ENCODE measurements at regions not wholly inside any gene's neighbourhood (a gene's known extent, or its start where the extent isn't known, plus 50 kb on each side); places are given as distances from the start of the nearest gene placed in this dataset.
"Not testable (repeated sequence)": the region's sequence is repeated elsewhere in the genome, so short reads cannot be mapped to it uniquely, and the experiment has no call there.

DNA sequence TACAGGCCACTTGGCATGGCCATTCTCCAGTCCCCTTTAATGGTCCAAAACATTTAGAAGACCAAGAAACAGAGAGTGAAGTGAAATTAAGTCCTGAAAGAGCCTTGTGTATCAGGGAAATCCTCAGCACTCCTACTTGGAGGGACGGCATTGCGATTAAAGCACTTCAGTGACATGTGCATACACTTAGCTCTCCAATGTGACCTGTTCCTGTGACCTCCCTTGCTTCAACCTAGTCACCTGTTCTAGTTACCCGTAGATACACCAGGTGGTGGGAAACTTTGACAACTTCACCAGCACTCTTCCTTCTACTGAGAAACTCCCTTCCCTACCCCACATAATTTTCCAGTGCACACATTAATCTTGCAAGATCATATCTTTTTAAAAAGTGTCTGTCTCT lies 785.3 kb downstream of the TTLL7 start:
- not testable (repeated sequence) for DNase-seq

DNA sequence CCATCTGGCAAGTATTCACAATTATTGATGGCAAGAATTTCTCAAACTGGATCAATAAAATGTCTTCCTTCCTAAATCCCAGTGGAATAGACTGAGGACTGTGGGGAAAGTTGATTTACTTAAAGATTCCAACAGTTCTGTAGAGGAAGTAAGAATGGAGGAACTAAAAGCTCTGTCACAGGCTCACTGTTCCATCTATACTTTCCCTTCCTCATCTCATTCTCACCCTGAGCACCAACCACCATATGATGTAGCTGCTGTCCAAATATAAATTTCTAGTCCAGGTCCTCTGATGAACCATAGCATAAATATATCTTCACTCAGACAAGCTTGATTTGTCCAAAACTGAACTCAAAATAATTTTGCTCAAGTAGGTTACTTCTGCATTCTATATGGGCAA lies 786.9 kb downstream of the TTLL7 start:
- DNase-seq, result not testable (repeated sequence)

DNA sequence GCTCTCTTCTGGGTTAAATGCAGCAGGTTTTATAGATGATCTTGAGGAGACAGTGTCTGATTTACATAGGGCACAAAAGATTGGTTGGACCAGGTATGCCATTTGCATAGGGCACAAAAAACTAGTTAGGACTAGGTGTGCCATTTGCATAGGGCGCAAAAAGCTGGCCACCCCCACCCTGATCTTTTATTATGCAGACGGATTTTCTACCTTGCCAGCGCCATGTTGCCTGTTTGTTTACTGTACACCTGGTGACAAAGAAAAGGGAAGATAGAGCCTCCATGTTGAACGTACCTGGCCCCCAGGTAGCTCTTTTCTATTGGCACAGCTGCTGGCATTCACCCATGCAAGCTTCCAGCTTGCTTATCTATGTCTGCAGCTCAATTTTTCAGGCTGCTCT lies 790.4 kb downstream of the TTLL7 start:
- DNase-seq, result not testable (repeated sequence)

DNA sequence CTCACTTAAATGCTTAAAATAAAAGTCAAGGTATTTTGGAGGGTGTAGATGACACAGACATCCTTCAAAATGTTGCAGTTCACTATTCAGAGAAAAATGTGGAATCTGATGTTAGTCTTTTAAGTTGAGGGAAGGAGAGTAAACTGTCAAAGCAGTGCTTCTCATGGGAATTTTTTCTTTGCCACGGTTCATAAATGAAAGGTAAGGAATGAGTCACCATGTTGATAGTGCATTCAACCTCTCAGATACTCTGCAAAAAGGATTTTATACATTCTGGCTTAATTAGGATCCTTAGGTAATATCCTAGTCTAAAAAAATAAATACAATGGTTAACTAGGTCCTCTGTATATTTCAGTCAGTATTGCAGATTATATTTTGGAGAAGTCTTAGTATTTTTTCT lies 804.3 kb downstream of the TTLL7 start:
- DNase-seq, result not testable (repeated sequence)

DNA sequence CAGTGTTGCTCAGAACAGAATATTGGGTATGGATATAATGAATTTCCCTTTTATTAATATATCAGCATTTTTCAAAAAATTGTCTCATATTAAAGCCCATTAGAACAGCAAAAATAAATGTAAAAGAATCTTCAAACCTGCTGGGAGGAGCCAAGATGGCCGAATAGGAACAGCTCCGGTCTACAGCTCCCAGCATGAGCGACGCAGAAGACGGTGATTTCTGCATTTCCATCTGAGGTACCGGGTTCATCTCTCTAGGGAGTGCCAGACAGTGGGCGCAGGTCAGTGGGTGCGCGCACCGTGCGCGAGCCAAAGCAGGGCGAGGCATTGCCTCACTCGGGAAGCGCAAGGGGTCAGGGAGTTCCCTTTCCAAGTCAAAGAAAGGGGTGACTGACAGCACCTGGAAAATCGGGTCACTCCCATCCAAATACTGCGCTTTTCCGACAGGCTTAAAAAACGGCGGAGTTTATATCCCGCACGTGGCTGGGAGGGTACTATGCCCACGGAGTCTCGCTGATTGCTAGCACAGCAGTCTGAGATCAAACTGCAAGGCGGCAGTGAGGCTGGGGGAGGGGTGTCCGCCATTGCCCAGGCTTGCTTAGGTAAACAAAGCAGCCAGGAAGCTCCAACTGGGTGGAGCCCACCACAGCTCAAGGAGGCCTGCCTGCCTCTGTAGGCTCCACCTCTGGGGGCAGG lies 816.8 kb downstream of the TTLL7 start:
- not testable (repeated sequence) for DNase-seq

DNA sequence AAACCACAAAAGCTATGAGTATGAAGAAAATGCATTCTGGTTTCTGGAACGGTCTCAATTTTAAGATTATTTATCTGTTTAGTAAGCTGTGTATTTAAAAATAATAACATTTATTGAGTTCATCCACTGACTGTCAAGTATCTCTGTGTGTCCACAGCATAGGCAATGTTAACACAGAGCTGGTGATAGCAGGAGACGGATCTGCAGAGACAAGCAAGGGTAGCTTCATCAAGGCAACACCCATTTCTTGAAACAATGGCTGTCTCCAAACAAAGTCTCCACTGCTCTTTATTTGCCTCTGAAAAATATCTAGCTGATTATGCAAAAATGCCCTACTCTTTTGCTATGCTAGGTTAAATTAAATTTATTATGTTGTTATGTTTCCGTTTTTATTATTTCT lies 818.3 kb downstream of the TTLL7 start:
- not testable (repeated sequence) for DNase-seq

DNA sequence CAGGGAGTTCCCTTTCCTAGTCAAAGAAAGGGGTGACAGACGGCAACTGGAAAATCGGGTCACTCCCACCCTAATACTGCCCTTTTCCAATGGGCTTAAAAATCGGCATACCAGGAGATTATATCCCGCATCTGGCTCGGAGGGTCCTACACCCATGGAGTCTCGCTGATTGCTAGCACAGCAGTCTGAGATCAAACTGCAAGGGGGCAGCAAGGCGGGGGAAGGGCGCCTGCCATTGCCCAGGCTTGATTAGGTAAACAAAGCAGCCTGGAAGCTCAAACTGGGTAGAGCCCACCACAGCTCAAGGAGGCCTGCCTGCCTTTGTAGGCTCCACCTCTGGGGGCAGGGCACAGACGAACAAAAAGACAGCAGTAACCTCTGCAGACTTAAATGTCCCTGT lies 831.3 kb downstream of the TTLL7 start:
- DNase-seq, result not testable (repeated sequence)

DNA sequence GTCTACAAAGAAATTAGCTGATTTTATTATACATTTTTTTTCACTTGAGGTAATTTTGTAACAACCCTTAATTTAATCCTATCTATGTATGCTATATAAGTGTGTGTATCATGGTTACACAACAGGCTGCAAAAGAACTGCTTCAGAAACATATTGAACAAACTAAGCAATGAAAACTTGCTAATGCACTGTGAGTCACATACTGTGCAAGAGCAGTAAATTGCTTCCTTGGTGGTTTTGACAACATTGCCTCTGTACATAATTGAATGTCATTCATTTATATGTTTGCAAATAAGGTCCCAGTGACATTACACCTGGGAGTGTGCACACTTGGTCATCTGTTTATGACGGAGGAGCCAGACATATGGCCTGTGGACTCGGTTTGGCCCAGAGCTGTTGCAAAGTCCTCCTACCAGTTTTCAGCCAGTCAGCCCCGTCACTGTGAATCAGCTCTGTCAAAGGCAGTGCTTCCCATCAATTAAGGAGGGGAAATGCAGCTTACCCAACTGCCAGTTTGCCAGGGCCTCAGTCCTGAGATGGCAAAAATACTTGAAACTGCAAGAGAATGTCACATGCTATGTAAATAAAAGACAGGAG lies 835.0 kb downstream of the TTLL7 start:
- DNase-seq, result not testable (repeated sequence)

DNA sequence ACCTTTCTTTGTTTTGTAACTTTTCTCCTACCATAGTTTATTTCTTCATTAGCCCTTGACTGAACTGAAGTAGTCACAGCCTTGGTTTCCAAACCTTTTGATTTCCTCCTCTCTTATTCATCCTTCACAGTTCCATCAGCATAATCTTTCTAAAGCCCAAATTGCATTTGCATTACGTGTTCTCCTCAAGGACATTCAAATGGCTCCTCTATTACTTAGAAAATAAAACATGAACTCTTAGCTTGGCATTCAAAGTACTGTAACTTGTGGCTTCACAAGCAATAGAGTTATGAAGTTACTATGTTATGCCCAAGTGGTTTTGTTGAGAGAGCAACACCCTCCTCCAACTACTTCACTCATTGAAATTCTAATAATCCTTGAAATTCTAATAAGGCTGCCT lies 840.0 kb downstream of the TTLL7 start:
- DNase-seq, result not testable (repeated sequence)

DNA sequence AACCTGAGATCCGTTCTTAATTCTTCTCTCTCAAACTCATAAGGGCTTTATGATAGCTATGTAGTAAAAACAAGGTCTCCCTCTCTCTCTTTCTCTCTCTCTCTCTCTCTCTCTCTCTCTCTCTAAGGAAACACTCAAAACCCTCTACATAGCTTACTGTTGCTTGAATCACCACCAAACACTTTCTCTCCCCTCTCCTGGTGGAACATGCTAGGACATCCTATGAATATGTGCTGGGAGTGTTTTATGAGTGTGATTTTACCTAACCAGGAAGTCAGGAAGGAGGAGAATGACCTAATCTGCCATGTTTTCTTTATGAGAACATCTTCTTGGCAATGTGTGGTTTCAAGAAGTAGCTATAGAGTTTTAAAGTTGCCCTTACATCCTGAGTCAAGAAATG lies 844.6 kb downstream of the TTLL7 start:
- not testable (repeated sequence) for DNase-seq

DNA sequence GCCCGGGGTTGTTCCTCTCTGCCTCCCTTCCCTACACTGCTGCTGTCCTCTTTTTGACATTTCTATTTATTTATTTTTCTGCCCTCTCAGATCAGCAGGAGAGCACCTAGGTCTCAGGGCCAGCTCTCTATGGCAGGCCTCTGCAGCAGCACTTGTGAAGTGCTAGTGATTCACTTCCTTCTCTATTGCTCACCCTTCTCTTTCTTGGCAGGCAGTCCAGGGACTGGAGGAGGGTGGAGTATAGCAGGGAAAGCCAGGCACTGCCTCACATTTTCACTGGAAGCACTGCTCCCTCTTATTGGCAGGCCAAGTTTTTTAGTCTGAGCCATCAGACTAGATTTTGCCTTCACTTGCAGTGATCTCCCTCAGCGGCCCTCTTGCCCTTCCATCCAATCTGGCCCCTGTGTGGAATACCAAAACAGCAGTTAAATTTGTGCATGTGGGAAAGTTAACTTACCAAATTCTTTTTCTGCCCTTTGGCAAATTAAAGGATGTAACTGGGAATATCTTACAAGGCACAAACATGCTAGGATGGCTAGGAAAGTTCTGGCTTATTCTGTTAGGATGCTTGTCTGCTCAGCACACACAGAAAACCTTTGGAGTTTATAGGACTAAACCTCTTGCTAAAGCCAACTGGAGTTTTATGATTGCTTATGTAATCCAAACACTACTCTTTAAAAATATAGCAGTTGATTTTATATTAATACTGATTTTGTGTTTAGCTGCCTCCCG lies 847.6 kb downstream of the TTLL7 start:
- not testable (repeated sequence) for DNase-seq

DNA sequence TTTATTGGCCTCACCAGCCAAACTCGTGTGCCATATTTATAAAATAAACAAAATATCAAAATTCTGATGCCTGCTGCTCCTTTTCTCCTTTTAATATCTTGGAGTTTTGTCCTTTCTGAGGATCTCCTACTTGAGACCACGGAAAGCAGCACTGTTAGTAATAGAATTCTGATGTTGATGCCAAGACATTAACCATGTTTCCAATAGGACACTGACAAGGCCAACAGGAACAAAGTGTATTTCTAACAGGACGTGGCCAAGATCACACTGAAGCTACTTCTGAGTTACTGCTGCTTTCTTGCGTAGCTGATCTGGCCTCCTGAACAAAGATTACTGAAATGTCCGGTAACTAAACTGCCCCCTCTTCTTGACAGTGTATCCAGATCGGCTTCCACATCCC lies 848.5 kb downstream of the TTLL7 start:
- DNase-seq, result not testable (repeated sequence)

DNA sequence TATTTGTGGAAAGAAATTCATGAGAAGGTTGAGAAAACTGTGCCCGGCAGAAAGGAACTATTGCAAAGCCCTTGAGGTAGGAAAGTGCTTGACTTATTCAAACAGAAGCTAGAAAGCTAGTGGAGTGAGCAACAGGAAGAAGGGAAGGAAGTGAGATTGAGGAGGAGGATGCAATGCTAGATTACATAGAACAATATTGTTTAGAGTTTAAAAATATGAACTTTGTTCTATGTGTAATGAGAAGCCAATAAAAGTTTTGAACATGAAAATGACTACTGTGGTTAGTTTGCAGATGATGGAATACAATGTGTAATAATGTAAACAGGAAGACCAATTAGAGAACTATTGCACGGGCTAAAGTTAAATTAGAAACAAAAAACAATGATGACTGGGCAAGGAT lies 853.1 kb downstream of the TTLL7 start:
- DNase-seq, result not testable (repeated sequence)

DNA sequence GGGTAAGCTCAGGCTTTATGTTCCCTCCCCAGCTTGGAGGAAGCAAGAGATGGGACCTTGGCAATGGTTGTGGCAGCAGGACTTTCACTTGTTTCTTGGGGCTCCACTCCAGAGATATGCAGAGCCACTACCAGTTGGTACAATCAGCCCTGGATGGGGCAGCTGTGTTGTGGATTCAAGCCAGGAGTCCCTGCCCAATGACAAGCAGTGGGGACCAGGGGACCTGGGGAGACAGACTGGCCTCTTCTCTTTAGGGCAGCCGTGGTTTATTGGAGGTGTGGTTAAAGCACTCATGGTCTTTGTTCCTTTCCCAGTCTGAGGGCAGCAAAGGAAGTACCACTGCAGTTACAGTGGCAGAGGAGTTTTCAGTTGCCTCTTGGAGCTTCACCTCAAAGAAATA lies 856.1 kb downstream of the TTLL7 start:
- DNase-seq, result not testable (repeated sequence)

DNA sequence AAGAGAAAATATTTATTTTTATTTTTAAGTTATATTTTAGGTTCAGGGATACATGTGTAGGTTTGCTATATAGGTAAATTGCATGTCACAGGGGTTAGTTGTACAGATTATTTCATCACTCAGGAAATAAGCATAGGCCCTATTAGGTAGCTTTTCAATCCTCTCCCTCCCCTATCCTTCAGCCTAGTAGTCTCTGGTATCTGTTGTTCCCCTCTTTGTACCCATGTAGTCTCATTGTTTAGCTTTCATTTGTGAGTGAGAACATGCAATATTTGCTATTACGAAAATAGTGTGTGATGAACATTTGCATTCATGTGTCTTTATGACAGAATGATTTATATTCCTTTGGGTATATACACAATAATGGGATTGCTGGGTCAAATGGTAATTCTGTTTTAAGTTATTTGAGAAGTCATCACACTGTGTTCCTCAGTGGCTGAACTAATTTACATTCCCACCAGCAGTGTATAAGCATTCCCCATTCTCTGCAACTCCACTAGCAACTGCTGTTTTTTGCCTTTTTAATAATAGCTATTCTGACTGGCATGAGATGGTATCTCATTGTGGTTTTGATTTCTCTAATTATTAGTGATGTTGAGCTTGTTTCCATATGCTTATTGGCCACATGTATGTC lies 863.3 kb downstream of the TTLL7 start:
- not testable (repeated sequence) for DNase-seq

DNA sequence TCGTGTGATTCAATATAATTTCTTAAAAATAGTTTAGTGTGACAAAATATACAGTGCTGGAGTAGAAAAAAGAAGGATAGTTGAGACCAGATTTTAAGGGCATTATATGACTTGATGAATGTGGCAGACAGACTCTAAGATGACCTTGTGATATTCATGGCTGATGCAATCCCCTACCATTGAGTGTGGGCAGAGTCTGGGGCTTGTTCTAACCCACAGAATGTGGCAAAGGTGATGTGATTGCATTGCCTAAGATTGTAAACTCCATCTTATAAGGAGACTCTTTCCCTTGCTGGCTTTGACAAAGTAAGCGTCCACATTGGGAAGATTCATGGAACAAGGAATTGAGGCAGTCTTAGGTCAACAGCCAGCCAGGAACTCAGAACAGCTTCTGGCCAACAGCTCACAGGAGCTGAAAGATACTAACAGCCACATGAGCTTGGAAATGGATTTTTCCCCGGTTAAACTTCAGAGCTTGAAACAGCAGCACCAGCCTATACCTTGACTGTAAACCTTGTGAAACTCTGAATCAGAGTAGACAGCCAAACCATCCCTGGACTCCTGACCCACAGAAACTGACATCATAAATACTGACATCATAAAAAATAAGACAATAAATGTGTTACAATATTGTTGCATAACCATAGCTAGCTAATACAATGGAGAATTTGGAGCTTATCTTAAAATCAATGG lies 864.5 kb downstream of the TTLL7 start:
- DNase-seq, result not testable (repeated sequence)

DNA sequence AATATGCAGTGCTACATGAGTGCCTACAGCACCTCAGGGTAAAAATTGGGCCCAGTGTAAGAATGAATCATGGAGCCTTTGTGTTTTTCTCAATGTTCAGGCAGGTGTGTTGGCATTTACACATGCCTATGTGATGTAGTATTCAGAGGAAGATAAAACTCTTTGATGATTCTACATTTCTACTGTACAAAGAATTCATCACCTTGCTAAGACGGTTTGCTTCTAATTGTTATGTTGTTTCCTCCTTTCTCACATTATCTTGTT lies 867.3 kb downstream of the TTLL7 start:
- DNase-seq, result no peak

DNA sequence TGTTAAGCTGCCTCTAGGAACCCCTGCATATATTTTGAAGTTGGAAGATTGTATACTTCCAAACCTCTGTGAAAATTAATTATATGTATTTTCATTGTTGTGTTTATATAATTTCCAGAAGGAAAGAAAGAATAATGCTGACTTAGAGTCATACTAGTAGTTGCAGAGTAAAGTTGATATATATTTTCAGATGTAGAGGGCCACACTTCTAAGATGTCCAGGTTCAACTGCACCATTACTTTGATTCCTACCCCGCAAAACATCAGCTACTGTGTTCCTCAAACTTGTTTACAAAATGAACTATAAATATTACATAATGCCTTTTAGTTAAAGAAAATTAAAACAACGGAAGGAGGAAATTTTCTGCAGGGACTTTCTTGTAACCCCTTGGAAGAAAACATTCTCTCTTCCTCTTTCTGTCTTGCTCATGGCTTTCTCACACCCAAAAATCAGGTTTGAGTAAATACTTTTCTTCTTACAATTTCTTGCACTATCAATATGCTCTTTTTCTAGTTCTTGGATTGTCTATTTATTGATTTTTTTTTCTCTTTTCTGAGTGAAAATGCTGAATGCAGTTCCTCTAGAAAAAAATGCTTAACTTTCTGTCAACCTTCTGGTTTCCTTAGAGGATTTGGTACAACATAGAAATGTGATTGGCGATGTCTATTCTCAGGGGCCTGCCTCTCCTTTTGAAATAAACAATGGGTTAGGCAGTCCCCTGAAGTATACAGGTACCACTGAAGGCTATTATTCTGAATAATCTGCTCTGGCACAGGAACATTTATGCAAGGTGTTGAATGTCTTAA lies 867.8 kb downstream of the TTLL7 start:
- no peak for DNase-seq

DNA sequence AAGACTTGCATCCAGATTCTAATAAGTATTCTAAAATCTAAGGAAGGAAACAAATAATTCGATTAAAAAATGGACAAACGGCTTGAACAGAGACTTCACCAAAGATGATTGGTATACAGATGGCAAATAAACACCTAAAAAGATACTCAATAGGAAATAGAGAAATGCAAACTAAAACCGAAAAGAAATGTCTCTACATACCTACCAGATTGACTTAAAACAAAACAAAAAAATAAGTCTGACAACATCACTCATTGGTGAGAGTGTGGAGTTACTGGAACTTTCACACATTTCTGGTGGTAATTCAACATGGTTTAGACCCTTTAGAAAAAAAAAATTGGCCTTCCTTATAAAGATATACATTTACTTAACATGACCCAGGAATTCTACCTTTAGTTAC lies 869.8 kb downstream of the TTLL7 start:
- DNase-seq, result no peak

DNA sequence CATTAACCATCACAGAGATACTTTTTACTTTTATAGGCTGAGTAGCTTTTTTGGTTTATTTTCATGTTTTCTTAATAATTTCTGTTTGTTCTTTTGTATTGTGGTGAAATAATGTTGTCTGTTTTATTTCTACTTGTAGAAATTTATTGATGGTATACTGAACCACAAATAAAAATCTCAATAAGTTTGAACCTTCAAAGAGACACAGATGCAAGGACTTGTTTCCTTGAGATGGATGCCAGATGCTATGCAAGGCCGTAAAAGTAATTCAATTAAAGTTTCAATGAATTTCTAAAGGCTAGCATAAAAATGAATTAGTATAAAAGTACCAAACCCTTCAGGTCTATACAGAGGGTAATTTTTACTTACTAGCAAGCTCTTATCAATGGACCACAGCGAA lies 873.5 kb downstream of the TTLL7 start:
- DNase-seq, result no peak

DNA sequence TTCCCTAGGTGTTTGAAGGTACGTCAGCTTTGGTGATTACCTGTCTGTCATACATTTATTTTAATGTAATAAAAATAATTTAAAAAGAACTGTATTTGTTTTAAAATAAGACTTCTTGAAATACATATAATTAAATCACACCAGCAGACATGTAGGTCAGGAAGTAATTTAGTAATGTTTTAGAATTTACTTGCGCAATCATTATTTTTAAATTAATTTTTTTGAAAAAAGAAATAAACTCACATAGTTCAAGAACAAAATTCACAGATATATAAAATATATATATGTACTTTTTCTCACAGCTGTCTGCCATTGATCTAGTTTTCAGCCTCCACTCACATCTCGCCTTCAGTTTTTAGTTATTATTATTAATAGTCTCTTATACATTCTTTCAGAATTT lies 875.9 kb downstream of the TTLL7 start:
- DNase-seq, result no peak

DNA sequence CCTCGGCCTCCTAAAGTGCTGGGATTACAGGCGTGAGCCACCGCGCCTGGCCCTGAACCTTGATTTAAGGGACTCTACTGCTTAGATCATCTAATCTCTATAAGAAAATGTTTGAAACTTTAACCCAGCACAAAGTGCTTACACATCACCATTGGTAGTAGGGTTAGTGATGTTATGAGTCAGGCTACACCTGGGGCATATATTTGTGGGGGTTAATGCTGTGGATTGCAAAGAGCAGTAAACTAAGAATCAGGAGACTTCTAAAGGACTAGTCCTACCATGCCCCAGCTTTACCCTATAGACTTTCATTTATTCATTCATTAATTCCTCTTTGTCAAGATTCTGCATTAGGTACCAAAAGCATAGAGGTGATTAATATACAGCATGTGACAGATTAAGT lies 880.5 kb downstream of the TTLL7 start:
- no peak for DNase-seq

Data from activated CD4-positive, CD25-positive, alpha-beta regulatory T cell treated with anti-CD3 and anti-CD28 coated beads, Interleukin-2, amount 50 U/mL, for 72 hours (primary cell).